K562 (cell line): ENCODE measurements at regions not wholly inside any gene's neighbourhood (a gene's known extent, or its start where the extent isn't known, plus 50 kb on each side); places are given as distances from the start of the nearest gene placed in this dataset.

Source experiments
- CBFA2T3 ChIP-seq: fragments of 450-650 bp; IDR thresholded peaks from 2 replicates; pipeline ENCODE4 v1.6.1; 2017
- CBX3 ChIP-seq, 2 experiments: IDR thresholded peaks; 1 replicate in 1 of 2; 2 replicates in 1 of 2; pipeline ENCODE4 v1.6.1; 2012; ENCODE audit warnings: inconsistent platforms in 2 of 2, low read length in 2 of 2, borderline replicate concordance in 1 of 2, control low read depth in 1 of 2
- CHD7 ChIP-seq: fragments of 200-600 bp; sonication (generic); IDR thresholded peaks from one replicate; pipeline ENCODE4 v1.6.1; 2012; ENCODE audit warnings: mild to moderate bottlenecking, low read depth, low read length, inconsistent platforms
- FOXJ2 ChIP-seq: fragments of 200-800 bp; sonication (Bioruptor generic); IDR thresholded peaks from 2 replicates; pipeline ENCODE4 v1.6.1; 2016; ENCODE audit warnings: missing genetic modification characterization, missing compliant biosample characterization
- GABPB2 ChIP-seq: fragments of 250-450 bp; sonication (Bioruptor Pico); conservative IDR thresholded peaks from 2 replicates; pipeline ENCODE4 v1.5.1; 2021; ENCODE audit warnings: mild to moderate bottlenecking
- HMG20A ChIP-seq: fragments of 450-650 bp; formaldehyde crosslinking; conservative IDR thresholded peaks from 2 replicates; pipeline ENCODE4 v1.4.0; 2020; ENCODE audit warnings: mild to moderate bottlenecking, mixed read lengths
- MECOM ChIP-seq: fragments of 250-450 bp; sonication (Bioruptor Pico); IDR thresholded peaks from 2 replicates; pipeline ENCODE4 v1.8.0; 2022; ENCODE audit warnings: inconsistent platforms
- ZNF311 ChIP-seq: fragments of 250-450 bp; sonication (Bioruptor Pico); IDR thresholded peaks from 2 replicates; pipeline ENCODE4 v1.4.0; 2020; ENCODE audit warnings: mild to moderate bottlenecking, moderate library complexity
- ZNF639 ChIP-seq, 2 experiments: fragments of 200-800 bp in 1 of 2; sonication (Bioruptor generic) in 1 of 2; sonication (generic) in 1 of 2; formaldehyde crosslinking in 1 of 2; IDR thresholded peaks in 1 of 2; conservative IDR thresholded peaks in 1 of 2; 2 replicates each; pipeline versions ENCODE4 v1.5.0 to v1.6.1; 2016 to 2020; ENCODE audit warnings: missing compliant biosample characterization in 1 of 2, missing genetic modification characterization in 1 of 2, missing genetic modification reagents in 1 of 2

GRCh38 chr2:4718777-4719176 lies 973.4 kb upstream of the SOX11 start (continued):
- no peak for TF ChIP-seq CHD7
- TF ChIP-seq FOXJ2, result no peak
- TF ChIP-seq MECOM (CRISPR knock-in tag), result no peak
- no peak for TF ChIP-seq GABPB2 (CRISPR knock-in tag)
- TF ChIP-seq ZNF311, result no peak
- TF ChIP-seq HMG20A, result no peak
- TF ChIP-seq CBX3 (IDR thresholded peaks at IDR 0.05; ENCODE audit: borderline replicate concordance in 1 of 2, low read length in 2 of 2), result no peak
- TF ChIP-seq ZNF639 (CRISPR knock-in tag; conservative IDR thresholded peaks at IDR 0.05 in 1 of 2, IDR thresholded peaks at IDR 0.05 in 1 of 2), result no peak
- no peak for TF ChIP-seq CBFA2T3
